Activated naive CD4-positive, alpha-beta T cell treated with anti-CD3 and anti-CD28 coated beads, Interleukin-2, amount 10 ng/mL, durations not matched to agents 7 days and 5 days (primary cell): ENCODE measurements at regions not wholly inside any gene's neighbourhood (a gene's known extent, or its start where the extent isn't known, plus 50 kb on each side); places are given as distances from the start of the nearest gene placed in this dataset.
"Not testable (repeated sequence)": the region's sequence is repeated elsewhere in the genome, so short reads cannot be mapped to it uniquely, and the experiment has no call there.

Experiments
- CTCF ChIA-PET: fragments of 350-600 bp; sonication (Branson Sonifier 250); formaldehyde crosslinking; loops from one replicate; lab custom pipeline; 2021; ENCODE audit warnings: antibody characterized with exemption; lab: Charles Lee
- DNase-seq: peaks from one replicate; pipeline ENCODE4 v3.0.0-alpha.2; 2020
- H3K27ac Mint-ChIP-seq: one replicate; pipeline ENCODE4 v1.8.0; 2021; ENCODE audit warnings: mild to moderate bottlenecking, moderate library complexity, mixed read lengths
- H3K27me3 Mint-ChIP-seq: one replicate; pipeline ENCODE4 v1.8.0; 2021; ENCODE audit warnings: mild to moderate bottlenecking, mixed read lengths
- H3K36me3 Mint-ChIP-seq: one replicate; pipeline ENCODE4 v1.8.0; 2021; ENCODE audit warnings: mixed read lengths
- H3K4me1 Mint-ChIP-seq: one replicate; pipeline ENCODE4 v1.8.0; 2021; ENCODE audit warnings: mixed read lengths
- H3K4me3 Mint-ChIP-seq: one replicate; pipeline ENCODE4 v1.8.0; 2021; ENCODE audit warnings: mild to moderate bottlenecking, moderate library complexity, mixed read lengths
- H3K9me3 Mint-ChIP-seq: one replicate; pipeline ENCODE4 v1.8.0; 2021; ENCODE audit warnings: mixed read lengths

GRCh38 chr15:38768970-38769369 lies 204.4 kb upstream of the RASGRP1 start:
- Mint-ChIP-seq H3K4me1 (no peaks in the 10 kb centered on the region), H3K4me3 (no peak overlapping the region), H3K9me3 (no peaks in the 10 kb centered on the region), H3K27me3 (peaks cover 6% of the 10 kb centered on the region), H3K27ac (no peak overlapping the region), H3K36me3 (no peaks in the 10 kb centered on the region)
- CTCF ChIA-PET = no interaction called here
- DNase-seq = no peak

DNA sequence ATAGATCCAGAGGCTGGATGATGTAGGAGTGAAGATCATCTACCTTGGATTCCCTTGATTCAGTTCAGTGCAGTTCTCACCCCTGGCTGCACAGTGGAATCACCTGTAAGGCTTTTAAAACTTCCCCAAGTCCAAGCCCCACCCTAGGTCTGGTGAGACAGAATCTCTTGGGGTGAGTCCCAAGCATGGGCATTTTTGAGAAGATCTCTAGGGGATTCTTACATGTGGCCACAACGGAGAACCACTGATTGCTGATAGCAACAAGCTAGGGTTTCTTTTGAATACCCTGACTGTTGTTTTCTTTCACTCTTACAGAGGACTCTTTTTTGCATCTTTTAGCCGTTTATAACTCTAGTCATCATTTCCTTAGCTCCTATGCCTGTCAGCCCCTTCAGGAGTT lies 204.9 kb upstream of the RASGRP1 start:
- H3K4me3 Mint-ChIP-seq = no peak overlapping the region
- peaks cover 2% of the 10 kb centered on the region for H3K9me3 Mint-ChIP-seq
- no peaks in the 10 kb centered on the region for H3K36me3 Mint-ChIP-seq
- DNase-seq = no peak
- H3K27me3 Mint-ChIP-seq = peaks cover 6% of the 10 kb centered on the region
- CTCF ChIA-PET = no interaction called here
- H3K27ac Mint-ChIP-seq = no peak overlapping the region
- no peaks in the 10 kb centered on the region for H3K4me1 Mint-ChIP-seq

GRCh38 chr15:38774076-38774475 lies 209.5 kb upstream of the RASGRP1 start:
- H3K9me3 Mint-ChIP-seq, H3K36me3 Mint-ChIP-seq, H3K4me3 Mint-ChIP-seq, H3K27ac Mint-ChIP-seq, CTCF ChIA-PET, H3K27me3 Mint-ChIP-seq, DNase-seq, H3K4me1 Mint-ChIP-seq: not testable (repeated sequence)

DNA sequence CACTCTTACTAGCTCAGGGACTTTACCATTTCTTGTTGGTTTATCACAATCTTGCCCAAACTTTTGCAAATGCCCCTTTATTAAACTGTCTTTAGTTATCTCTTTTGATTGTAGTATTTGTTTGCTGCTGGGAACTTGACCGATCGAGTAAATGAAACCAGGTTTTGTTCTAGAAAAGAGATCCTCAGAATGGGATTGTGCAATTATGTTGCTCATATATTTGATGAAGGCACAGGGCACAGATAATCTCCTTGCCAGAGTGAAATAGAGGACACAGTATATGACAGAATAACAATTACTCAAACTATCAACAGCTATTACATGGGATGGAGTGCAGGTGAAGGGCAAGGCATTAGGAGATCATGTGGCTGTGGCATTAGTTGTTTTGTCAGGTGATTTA lies 216.6 kb upstream of the RASGRP1 start:
- Mint-ChIP-seq H3K27ac (no peak overlapping the region), H3K36me3 (no peaks in the 10 kb centered on the region), H3K27me3 (peaks cover 14% of the 10 kb centered on the region), H3K4me1 (no peaks in the 10 kb centered on the region), H3K9me3 (no peaks in the 10 kb centered on the region), H3K4me3 (no peak overlapping the region)
- DNase-seq = no peak
- CTCF ChIA-PET = no interaction called here

- no peaks in the 10 kb centered on the region for H3K9me3 Mint-ChIP-seq
- CTCF ChIA-PET = no interaction called here
- DNase-seq = no peak
- no peak overlapping the region for H3K27ac Mint-ChIP-seq
- H3K36me3 Mint-ChIP-seq = no peaks in the 10 kb centered on the region
- H3K4me3 Mint-ChIP-seq = no peak overlapping the region
- H3K4me1 Mint-ChIP-seq = no peaks in the 10 kb centered on the region
- H3K27me3 Mint-ChIP-seq = peaks cover 14% of the 10 kb centered on the region
Observed at GRCh38 chr15:38782156-38782555, 217.5 kb upstream of the RASGRP1 start.

- CTCF ChIA-PET = no interaction called here
- H3K27ac Mint-ChIP-seq = no peak overlapping the region
- H3K4me1 Mint-ChIP-seq = no peaks in the 10 kb centered on the region
- DNase-seq = no peak
- no peaks in the 10 kb centered on the region for H3K27me3 Mint-ChIP-seq
- no peak overlapping the region for H3K4me3 Mint-ChIP-seq
- no peaks in the 10 kb centered on the region for H3K36me3 Mint-ChIP-seq
- H3K9me3 Mint-ChIP-seq = no peaks in the 10 kb centered on the region
Observed at GRCh38 chr15:38788918-38789317, 224.3 kb upstream of the RASGRP1 start.

DNA sequence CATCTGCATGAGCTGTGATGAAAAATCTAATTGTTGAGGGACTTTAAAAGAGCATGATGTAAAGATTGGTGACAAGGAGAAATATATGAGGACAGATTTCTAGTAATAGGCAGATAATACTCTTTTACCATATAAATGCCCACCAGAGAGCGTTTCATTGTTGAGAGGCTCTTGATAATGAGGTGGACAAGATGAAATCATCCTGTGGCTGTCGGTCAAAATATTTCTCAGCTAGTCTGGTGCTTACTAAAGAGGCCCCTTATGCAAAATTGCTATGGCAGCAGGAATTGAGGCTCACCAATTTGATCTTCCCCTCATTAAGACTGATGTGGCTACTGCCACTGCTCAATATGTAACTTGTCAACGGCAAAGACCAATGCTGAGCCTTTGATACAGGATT lies 225.0 kb upstream of the RASGRP1 start:
- Mint-ChIP-seq H3K27me3 (peaks cover 2% of the 10 kb centered on the region), H3K36me3 (no peaks in the 10 kb centered on the region), H3K27ac (no peak overlapping the region), H3K4me1 (no peaks in the 10 kb centered on the region), H3K4me3 (no peak overlapping the region), H3K9me3 (no peaks in the 10 kb centered on the region)
- CTCF ChIA-PET = no interaction called here
- no peak for DNase-seq

GRCh38 chr15:38793206-38793810 lies 228.7 kb upstream of the RASGRP1 start:
- Mint-ChIP-seq H3K4me1 (no peaks in the 10 kb centered on the region), H3K9me3 (no peaks in the 10 kb centered on the region), H3K27me3 (peaks cover 13% of the 10 kb centered on the region), H3K36me3 (no peaks in the 10 kb centered on the region), H3K27ac (no peak overlapping the region), H3K4me3 (no peak overlapping the region)
- CTCF ChIA-PET = no interaction called here
- no peak for DNase-seq

GRCh38 chr15:38795471-38796245 lies 231.0 kb upstream of the RASGRP1 start:
- H3K4me3 Mint-ChIP-seq = no peak overlapping the region
- no peak overlapping the region for H3K27ac Mint-ChIP-seq
- peaks cover 30% of the 10 kb centered on the region for H3K27me3 Mint-ChIP-seq
- H3K4me1 Mint-ChIP-seq = no peaks in the 10 kb centered on the region
- CTCF ChIA-PET = no interaction called here
- DNase-seq = no peak
- no peaks in the 10 kb centered on the region for H3K9me3 Mint-ChIP-seq
- no peaks in the 10 kb centered on the region for H3K36me3 Mint-ChIP-seq

GRCh38 chr15:38796589-38796988 lies 232.0 kb upstream of the RASGRP1 start:
- no peak overlapping the region for H3K4me3 Mint-ChIP-seq

DNA sequence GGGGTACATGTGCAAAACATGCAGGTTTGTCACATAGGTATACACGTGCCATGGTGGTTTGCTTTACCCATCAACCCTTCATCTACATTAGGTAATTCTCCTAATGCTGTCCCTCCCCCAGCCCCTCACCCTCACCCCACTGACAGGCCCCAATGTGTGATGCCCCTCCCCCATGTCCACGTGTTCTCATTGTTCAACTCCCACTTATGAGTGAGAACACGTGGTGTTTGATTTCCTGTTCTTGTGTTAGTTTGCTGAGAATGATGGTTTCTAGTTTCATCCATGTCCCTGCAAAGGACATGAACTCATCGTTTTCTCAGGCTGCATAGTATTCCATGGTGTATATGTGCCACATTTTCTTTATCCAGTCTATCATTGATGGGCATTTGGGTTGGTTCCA lies 232.9 kb upstream of the RASGRP1 start:
- H3K27ac Mint-ChIP-seq, H3K36me3 Mint-ChIP-seq, H3K4me1 Mint-ChIP-seq, DNase-seq, H3K9me3 Mint-ChIP-seq, CTCF ChIA-PET, H3K4me3 Mint-ChIP-seq: not testable (repeated sequence)
- H3K27me3 Mint-ChIP-seq = peaks cover 32% of the 10 kb centered on the region

More at GRCh38 chr15:38796589-38796988, 232.0 kb upstream of the RASGRP1 start:
- Mint-ChIP-seq H3K27me3 (peaks cover 31% of the 10 kb centered on the region), H3K27ac (no peak overlapping the region), H3K36me3 (no peaks in the 10 kb centered on the region), H3K4me1 (no peaks in the 10 kb centered on the region), H3K9me3 (no peaks in the 10 kb centered on the region)
- no peak for DNase-seq
- CTCF ChIA-PET = interaction anchor here (0.7 kb wide), 1 partner anchor 61 kb away, joined by 3 read pairs; no protein-coding TSS in a partner anchor

DNA sequence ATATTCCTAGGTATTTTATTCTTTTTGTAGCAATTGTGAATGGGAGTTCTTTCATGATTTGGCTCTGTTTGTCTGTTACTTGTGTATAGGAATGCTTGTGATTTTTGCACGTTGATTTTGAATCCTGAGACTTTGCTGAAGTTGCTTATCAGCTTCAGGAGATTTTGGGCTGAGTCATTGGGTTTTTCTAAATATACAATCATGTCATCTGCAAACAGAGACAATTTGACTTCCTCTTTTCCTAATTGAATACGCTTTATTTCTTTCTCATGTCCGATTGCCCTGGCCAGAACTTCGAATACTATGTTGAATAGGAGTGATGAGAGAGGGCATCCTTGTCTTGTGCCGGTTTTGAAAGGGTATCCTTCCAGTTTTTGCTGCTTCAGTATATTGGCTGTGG lies 234.6 kb upstream of the RASGRP1 start:
- DNase-seq, H3K9me3 Mint-ChIP-seq, CTCF ChIA-PET, H3K4me3 Mint-ChIP-seq, H3K27ac Mint-ChIP-seq, H3K36me3 Mint-ChIP-seq, H3K4me1 Mint-ChIP-seq: not testable (repeated sequence)
- H3K27me3 Mint-ChIP-seq = peaks cover 44% of the 10 kb centered on the region

- Mint-ChIP-seq H3K9me3 (no peaks in the 10 kb centered on the region), H3K4me1 (no peaks in the 10 kb centered on the region), H3K36me3 (no peaks in the 10 kb centered on the region), H3K27ac (no peak overlapping the region), H3K4me3 (no peak overlapping the region), H3K27me3 (no peaks in the 10 kb centered on the region)
- no peak for DNase-seq
- CTCF ChIA-PET = no interaction called here
Observed at GRCh38 chr15:38809621-38810020, 245.0 kb upstream of the RASGRP1 start.

DNA sequence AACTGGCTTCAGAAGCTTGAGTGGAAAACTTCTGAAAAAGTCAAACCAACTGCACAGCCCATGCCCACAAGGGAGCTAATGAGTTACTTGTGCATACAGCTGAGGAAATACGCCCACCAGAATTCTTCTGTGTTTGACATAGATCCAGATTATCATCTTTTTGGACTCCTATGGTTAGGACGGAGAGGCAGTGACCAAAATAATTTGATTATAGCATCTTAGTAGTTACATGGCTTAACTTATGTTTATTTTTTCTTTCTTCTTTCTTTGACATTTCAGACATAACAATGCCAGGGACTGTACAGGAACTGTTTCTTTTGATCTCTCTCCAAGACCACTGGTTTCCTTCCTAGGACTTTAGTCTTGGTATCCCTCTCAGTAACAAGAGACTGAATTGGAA lies 246.1 kb upstream of the RASGRP1 start:
- H3K9me3 Mint-ChIP-seq = no peaks in the 10 kb centered on the region
- H3K4me1 Mint-ChIP-seq = no peaks in the 10 kb centered on the region
- H3K27me3 Mint-ChIP-seq = peaks cover under 1% of the 10 kb centered on the region
- H3K4me3 Mint-ChIP-seq = no peak overlapping the region
- CTCF ChIA-PET = interaction anchor here (1.2 to 1.5 kb wide), 2 partner anchors 13 to 103 kb away, joined by 3 read pairs; no protein-coding TSS in a partner anchor
- no peak for DNase-seq
- no peaks in the 10 kb centered on the region for H3K36me3 Mint-ChIP-seq
- no peak overlapping the region for H3K27ac Mint-ChIP-seq

GRCh38 chr15:38814254-38814653 lies 249.6 kb upstream of the RASGRP1 start:
- CTCF ChIA-PET = interaction anchor here (1.0 kb wide), 1 partner anchor 766 kb away, joined by 3 read pairs; no protein-coding TSS in a partner anchor
- not testable (repeated sequence) for H3K9me3 Mint-ChIP-seq, H3K4me1 Mint-ChIP-seq, H3K27ac Mint-ChIP-seq, H3K4me3 Mint-ChIP-seq, H3K36me3 Mint-ChIP-seq, DNase-seq
- H3K27me3 Mint-ChIP-seq = peaks cover 21% of the 10 kb centered on the region
